ENCODE measurements at regions not wholly inside any gene's neighbourhood (a gene's known extent, or its start where the extent isn't known, plus 50 kb on each side); places are given as distances from the start of the nearest gene placed in this dataset.

- H3K9me2 ChIP-seq (ENCODE audit: insufficient read depth): no peaks in the 10 kb centered on the region
- H2AFZ ChIP-seq: no peak overlapping the region
- H4K20me1 ChIP-seq (ENCODE audit: insufficient read depth): no peaks in the 10 kb centered on the region
- no peak overlapping the region for H3K4me2 ChIP-seq (ENCODE audit: unreplicated experiment)
- in situ Hi-C loops (cut with MboI): no loop called here
- no peaks in the 10 kb centered on the region for H3K36me3 ChIP-seq (ENCODE audit: low read depth)
- H3K9me3 ChIP-seq (ENCODE audit: low read depth): no peaks in the 10 kb centered on the region
- no peaks in the 10 kb centered on the region for H3F3A ChIP-seq (ENCODE audit: insufficient read depth)
- 0 to 13% methylated on average over 1 of the region's 1 CpG for WGBS, 2 experiments (ENCODE audit: low coverage in 1 of 2, low lambda C conversion rate in 2 of 2, missing lambda C conversion rate in 2 of 2)
- H3K27ac ChIP-seq: no peak overlapping the region
- H3K79me2 ChIP-seq (ENCODE audit: insufficient read depth): no peaks in the 10 kb centered on the region
- no peak overlapping the region for H3K4me3 ChIP-seq
- no peaks in the 10 kb centered on the region for H3K4me1 ChIP-seq (ENCODE audit: insufficient read depth)
- no peak overlapping the region for H3K9ac ChIP-seq
- TF ChIP-seq EZH2phosphoT487 (IDR thresholded peaks at IDR 0.05; ENCODE audit: insufficient read depth, low read depth): no peak
- TF ChIP-seq EZH2 (IDR thresholded peaks at IDR 0.05; ENCODE audit: insufficient read depth, poor library complexity, severe bottlenecking): no peak
- DNase-seq: no peak
- H3K27me3 ChIP-seq (replicated peaks; ENCODE audit: insufficient read depth): no peaks in the 10 kb centered on the region
Measured at GRCh38 chr4:171031338-171031737, 781.9 kb upstream of the GALNTL6 start.

- Histone ChIP-seq H3F3A (ENCODE audit: insufficient read depth) (no peaks in the 10 kb centered on the region), H3K27me3 (replicated peaks; ENCODE audit: insufficient read depth) (no peaks in the 10 kb centered on the region), H3K9me3 (ENCODE audit: low read depth) (no peaks in the 10 kb centered on the region), H3K79me2 (ENCODE audit: insufficient read depth) (no peaks in the 10 kb centered on the region), H3K36me3 (ENCODE audit: low read depth) (no peaks in the 10 kb centered on the region), H2AFZ (no peak overlapping the region), H4K20me1 (ENCODE audit: insufficient read depth) (no peaks in the 10 kb centered on the region), H3K4me2 (ENCODE audit: unreplicated experiment) (no peak overlapping the region), H3K27ac (no peak overlapping the region), H3K9me2 (ENCODE audit: insufficient read depth) (no peaks in the 10 kb centered on the region), H3K9ac (no peak overlapping the region), H3K4me1 (ENCODE audit: insufficient read depth) (no peaks in the 10 kb centered on the region), H3K4me3 (no peak overlapping the region)
- TF ChIP-seq EZH2phosphoT487 (IDR thresholded peaks at IDR 0.05; ENCODE audit: insufficient read depth, low read depth) (no peak), EZH2 (IDR thresholded peaks at IDR 0.05; ENCODE audit: insufficient read depth, poor library complexity, severe bottlenecking) (no peak)
- 2 to 3% methylated on average over 2 of the region's 2 CpGs for WGBS, 2 experiments (ENCODE audit: low coverage in 1 of 2, low lambda C conversion rate in 2 of 2, missing lambda C conversion rate in 2 of 2)
- in situ Hi-C loops (cut with MboI): no loop called here
- DNase-seq: no peak
Measured at GRCh38 chr4:171025776-171026175, 787.4 kb upstream of the GALNTL6 start.

- H2AFZ ChIP-seq: no peak overlapping the region
- H3K9me3 ChIP-seq (ENCODE audit: low read depth): no peaks in the 10 kb centered on the region
- no peak for DNase-seq
- no peak overlapping the region for H3K27ac ChIP-seq
- no peak overlapping the region for H3K4me3 ChIP-seq
- WGBS, 2 experiments (ENCODE audit: low coverage in 1 of 2, low lambda C conversion rate in 2 of 2, missing lambda C conversion rate in 2 of 2): 12 to 15% methylated on average over 2 of the region's 2 CpGs
- TF ChIP-seq EZH2 (IDR thresholded peaks at IDR 0.05; ENCODE audit: insufficient read depth, poor library complexity, severe bottlenecking): no peak
- no peak for TF ChIP-seq EZH2phosphoT487 (IDR thresholded peaks at IDR 0.05; ENCODE audit: insufficient read depth, low read depth)
- no peaks in the 10 kb centered on the region for H3K4me1 ChIP-seq (ENCODE audit: insufficient read depth)
- no peaks in the 10 kb centered on the region for H3K79me2 ChIP-seq (ENCODE audit: insufficient read depth)
- no peaks in the 10 kb centered on the region for H4K20me1 ChIP-seq (ENCODE audit: insufficient read depth)
- H3K4me2 ChIP-seq (ENCODE audit: unreplicated experiment): no peak overlapping the region
- no peaks in the 10 kb centered on the region for H3F3A ChIP-seq (ENCODE audit: insufficient read depth)
- H3K9ac ChIP-seq: no peak overlapping the region
- H3K36me3 ChIP-seq (ENCODE audit: low read depth): no peaks in the 10 kb centered on the region
- in situ Hi-C loops (cut with MboI): no loop called here
- H3K27me3 ChIP-seq (replicated peaks; ENCODE audit: insufficient read depth): no peaks in the 10 kb centered on the region
- H3K9me2 ChIP-seq (ENCODE audit: insufficient read depth): no peaks in the 10 kb centered on the region
Measured at GRCh38 chr4:171025343-171025742, 787.9 kb upstream of the GALNTL6 start.

GRCh38 chr4:171024720-171025303 lies 788.4 kb upstream of the GALNTL6 start:
- Histone ChIP-seq H3K4me3 (no peak overlapping the region), H3K79me2 (ENCODE audit: insufficient read depth) (no peaks in the 10 kb centered on the region), H3F3A (ENCODE audit: insufficient read depth) (no peaks in the 10 kb centered on the region), H2AFZ (no peak overlapping the region), H3K27ac (no peak overlapping the region), H3K9ac (no peak overlapping the region), H3K9me2 (ENCODE audit: insufficient read depth) (no peaks in the 10 kb centered on the region), H3K9me3 (ENCODE audit: low read depth) (no peaks in the 10 kb centered on the region), H3K4me2 (ENCODE audit: unreplicated experiment) (no peak overlapping the region), H3K36me3 (ENCODE audit: low read depth) (no peaks in the 10 kb centered on the region), H3K4me1 (ENCODE audit: insufficient read depth) (no peaks in the 10 kb centered on the region), H3K27me3 (replicated peaks; ENCODE audit: insufficient read depth) (no peaks in the 10 kb centered on the region), H4K20me1 (ENCODE audit: insufficient read depth) (no peaks in the 10 kb centered on the region)
- in situ Hi-C loops (cut with MboI): no loop called here
- TF ChIP-seq EZH2phosphoT487 (IDR thresholded peaks at IDR 0.05; ENCODE audit: insufficient read depth, low read depth) (no peak), EZH2 (IDR thresholded peaks at IDR 0.05; ENCODE audit: insufficient read depth, poor library complexity, severe bottlenecking) (no peak)
- no peak for DNase-seq
- 32 to 35% methylated on average over 4 of the region's 4 CpGs for WGBS, 2 experiments (ENCODE audit: low coverage in 1 of 2, low lambda C conversion rate in 2 of 2, missing lambda C conversion rate in 2 of 2)

- no peaks in the 10 kb centered on the region for H3K36me3 ChIP-seq (ENCODE audit: low read depth)
- H3K27ac ChIP-seq: no peak overlapping the region
- in situ Hi-C loops (cut with MboI): no loop called here
- no peak overlapping the region for H3K9ac ChIP-seq
- no peaks in the 10 kb centered on the region for H3K9me3 ChIP-seq (ENCODE audit: low read depth)
- H3K4me3 ChIP-seq: no peak overlapping the region
- no peaks in the 10 kb centered on the region for H3K9me2 ChIP-seq (ENCODE audit: insufficient read depth)
- WGBS, 2 experiments (ENCODE audit: low coverage in 1 of 2, low lambda C conversion rate in 2 of 2, missing lambda C conversion rate in 2 of 2): 14 to 17% methylated on average over 3 of the region's 3 CpGs
- no peak overlapping the region for H2AFZ ChIP-seq
- H3K79me2 ChIP-seq (ENCODE audit: insufficient read depth): no peaks in the 10 kb centered on the region
- TF ChIP-seq EZH2 (IDR thresholded peaks at IDR 0.05; ENCODE audit: insufficient read depth, poor library complexity, severe bottlenecking) (no peak), EZH2phosphoT487 (IDR thresholded peaks at IDR 0.05; ENCODE audit: insufficient read depth, low read depth) (no peak)
- H3K4me2 ChIP-seq (ENCODE audit: unreplicated experiment): no peak overlapping the region
- no peaks in the 10 kb centered on the region for H4K20me1 ChIP-seq (ENCODE audit: insufficient read depth)
- no peak for DNase-seq
- H3F3A ChIP-seq (ENCODE audit: insufficient read depth): no peaks in the 10 kb centered on the region
- H3K27me3 ChIP-seq (replicated peaks; ENCODE audit: insufficient read depth): no peaks in the 10 kb centered on the region
- no peaks in the 10 kb centered on the region for H3K4me1 ChIP-seq (ENCODE audit: insufficient read depth)
Measured at GRCh38 chr4:171022824-171023230, 790.4 kb upstream of the GALNTL6 start.

All from GM23248 (cell line).